Smooth muscle cell (in vitro differentiated cells): ENCODE measurements at regions not wholly inside any gene's neighbourhood (a gene's known extent, or its start where the extent isn't known, plus 50 kb on each side); places are given as distances from the start of the nearest gene placed in this dataset.

Experiments
- DNase-seq: peaks from one replicate; lab custom pipeline; 2025; ENCODE audit not compliant: unreplicated experiment; lab: John Stamatoyannopoulos, UW
- H2AFZ ChIP-seq: fragments of 200-600 bp; sonication (generic); 2 replicates; pipeline ENCODE4 v1.6.0; 2016; ENCODE audit warnings: antibody characterized with exemption, low read depth, mild to moderate bottlenecking
- H3F3A ChIP-seq: fragments of 200-600 bp; sonication (generic); 2 replicates; pipeline ENCODE4 v1.6.0; 2017; ENCODE audit warnings: antibody characterized with exemption, low read depth
- H3K27ac ChIP-seq: fragments of 200-600 bp; sonication (generic); 2 replicates; pipeline ENCODE4 v1.5.1; 2016; ENCODE audit warnings: low read depth, mild to moderate bottlenecking
- H3K27me3 ChIP-seq: fragments of 200-600 bp; sonication (generic); 2 replicates; pipeline ENCODE4 v1.6.1; 2016; ENCODE audit warnings: low read depth, mild to moderate bottlenecking
- H3K36me3 ChIP-seq: fragments of 200-600 bp; sonication (generic); 2 replicates; pipeline ENCODE4 v1.5.1; 2016; ENCODE audit warnings: low read depth
- H3K4me1 ChIP-seq: fragments of 200-600 bp; sonication (generic); 2 replicates; pipeline ENCODE4 v1.5.1; 2016; ENCODE audit warnings: low read depth
- H3K4me2 ChIP-seq: fragments of 200-600 bp; sonication (generic); 2 replicates; pipeline ENCODE4 v1.6.0; 2016; ENCODE audit warnings: mild to moderate bottlenecking
- H3K4me3 ChIP-seq: fragments of 200-600 bp; sonication (generic); 2 replicates; pipeline ENCODE4 v1.5.1; 2016; ENCODE audit warnings: mild to moderate bottlenecking
- H3K79me2 ChIP-seq: fragments of 200-600 bp; sonication (generic); 2 replicates; pipeline ENCODE4 v1.6.0; 2016; ENCODE audit warnings: low read depth, mild to moderate bottlenecking
- H3K9ac ChIP-seq: fragments of 200-600 bp; sonication (generic); 2 replicates; pipeline ENCODE4 v1.6.0; 2016; ENCODE audit warnings: low read depth
- H3K9me3 ChIP-seq: fragments of 200-600 bp; sonication (generic); replicated peaks from 2 replicates; pipeline ENCODE4 v1.5.1; 2016; ENCODE audit warnings: low read depth
- H4K20me1 ChIP-seq: fragments of 200-600 bp; sonication (generic); 2 replicates; pipeline ENCODE4 v1.6.0; 2016; ENCODE audit warnings: low read depth
- CTCF ChIP-seq: fragments of 200-600 bp; sonication (generic); IDR thresholded peaks from 2 replicates; pipeline ENCODE4 v1.5.1; 2017; ENCODE audit warnings: borderline replicate concordance, mild to moderate bottlenecking, antibody characterized with exemption; ENCODE audit not compliant: insufficient read depth, poor library complexity, severe bottlenecking
- WGBS: methylation state at CpG from one replicate; pipeline ENCODE4 v1.1.7; 2016; ENCODE audit warnings: low lambda C conversion rate; 5-methylcytosine and 5-hydroxymethylcytosine counted together

- Histone ChIP-seq H3K4me2 (no peak overlapping the region), H3K9me3 (no peaks in the 10 kb centered on the region), H3K4me3 (no peak overlapping the region), H4K20me1 (no peaks in the 10 kb centered on the region), H3K27ac (no peak overlapping the region), H3K36me3 (no peaks in the 10 kb centered on the region), H3K4me1 (no peaks in the 10 kb centered on the region), H3K9ac (no peak overlapping the region), H2AFZ (no peak overlapping the region), H3K79me2 (no peaks in the 10 kb centered on the region), H3K27me3 (peaks cover 3% of the 10 kb centered on the region), H3F3A (no peaks in the 10 kb centered on the region)
- 90% methylated on average over 11 of the region's 16 CpGs for WGBS
- DNase-seq = no peak
- no peak for TF ChIP-seq CTCF
Measured at GRCh38 chr13:111917901-111918300, 149.0 kb upstream of the SOX1 start.

DNA sequence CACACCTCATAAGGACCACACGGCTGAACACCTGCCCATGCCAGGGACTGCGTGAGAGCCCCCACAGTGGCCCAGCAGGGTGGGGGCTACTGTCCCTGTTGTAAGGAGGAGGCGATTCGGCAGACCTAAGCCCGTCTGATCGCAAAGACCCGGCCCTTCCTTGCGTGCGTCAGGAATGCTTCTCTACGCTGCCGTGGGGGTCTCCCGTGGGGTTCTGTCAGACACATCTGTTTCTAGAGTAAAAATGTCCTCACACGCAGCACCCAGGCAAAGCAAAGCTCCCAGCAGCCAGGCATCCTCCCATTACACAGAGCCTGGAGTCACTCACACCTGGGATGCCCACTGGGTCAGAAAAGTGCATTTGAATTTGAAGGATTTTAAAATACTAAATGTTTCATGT, 147.7 kb upstream of the SOX1 start:
- no peak for DNase-seq
- Histone ChIP-seq H3K9ac (no peak overlapping the region), H3K27me3 (peaks cover 3% of the 10 kb centered on the region), H3K27ac (no peak overlapping the region), H3K4me1 (no peaks in the 10 kb centered on the region), H4K20me1 (no peaks in the 10 kb centered on the region), H3K9me3 (no peaks in the 10 kb centered on the region), H2AFZ (no peak overlapping the region), H3K4me3 (no peak overlapping the region), H3F3A (no peaks in the 10 kb centered on the region), H3K4me2 (no peak overlapping the region), H3K36me3 (no peaks in the 10 kb centered on the region), H3K79me2 (no peaks in the 10 kb centered on the region)
- WGBS = 86% methylated on average over 9 of the region's 13 CpGs
- TF ChIP-seq CTCF = no peak

DNA sequence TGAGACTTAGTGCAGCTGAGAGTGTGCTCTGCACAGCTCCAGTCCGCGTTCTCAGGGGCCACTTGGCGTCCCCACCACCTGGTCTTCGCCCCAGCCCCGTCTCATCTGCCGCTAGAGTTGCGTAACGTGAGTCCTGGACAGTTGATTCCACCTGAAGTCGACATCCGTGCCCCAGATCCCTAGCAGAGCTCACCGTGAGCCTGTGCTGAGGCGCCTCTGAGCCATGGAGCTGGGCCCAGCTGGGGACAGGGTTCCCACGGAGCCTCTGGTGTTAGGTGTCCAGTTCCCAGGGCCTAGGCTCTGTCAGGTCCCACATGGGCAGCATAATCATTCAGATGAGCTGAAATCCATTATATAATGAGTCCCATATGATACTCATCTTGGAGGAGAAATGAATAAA, 147.1 kb upstream of the SOX1 start:
- H3K4me3 ChIP-seq = no peak overlapping the region
- H3K4me1 ChIP-seq = no peaks in the 10 kb centered on the region
- peaks cover 3% of the 10 kb centered on the region for H3K27me3 ChIP-seq
- H3F3A ChIP-seq = no peaks in the 10 kb centered on the region
- no peaks in the 10 kb centered on the region for H3K79me2 ChIP-seq
- H3K27ac ChIP-seq = no peak overlapping the region
- no peaks in the 10 kb centered on the region for H3K9me3 ChIP-seq
- 75% methylated on average over 13 of the region's 13 CpGs for WGBS
- no peak overlapping the region for H2AFZ ChIP-seq
- no peak for TF ChIP-seq CTCF
- H3K36me3 ChIP-seq = no peaks in the 10 kb centered on the region
- H3K4me2 ChIP-seq = no peak overlapping the region
- H4K20me1 ChIP-seq = no peaks in the 10 kb centered on the region
- H3K9ac ChIP-seq = no peak overlapping the region
- DNase-seq = no peak

DNA sequence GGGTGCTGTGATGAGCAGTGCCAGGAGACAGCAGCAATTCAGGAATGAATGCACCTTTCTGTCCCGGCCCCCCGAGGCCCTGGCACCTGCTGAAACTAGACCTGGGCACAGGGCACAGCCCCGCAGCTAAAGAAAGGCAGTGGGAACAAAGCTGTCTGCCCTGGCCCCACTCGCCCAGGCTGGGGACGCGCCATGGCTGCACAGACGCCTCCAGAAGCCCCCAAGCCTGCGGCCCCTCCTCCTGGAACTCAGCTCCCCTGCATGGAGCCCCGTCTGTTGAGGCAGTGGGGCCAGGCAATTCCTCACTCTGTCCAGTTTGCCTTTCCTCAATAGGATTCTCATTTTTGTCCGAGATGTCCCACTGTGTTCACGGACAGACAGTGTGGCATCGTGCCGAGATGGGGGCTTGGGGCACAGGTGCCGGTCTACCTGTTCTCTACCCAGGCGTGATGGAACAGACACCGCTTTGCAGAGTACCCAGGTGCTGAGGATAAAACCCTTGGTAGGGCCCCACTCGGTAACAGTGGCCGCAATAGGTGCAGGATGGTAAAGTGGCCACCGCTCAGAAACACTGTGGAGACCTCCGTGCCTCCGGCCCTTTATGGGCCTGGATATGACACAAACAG, 146.5 kb upstream of the SOX1 start:
- H3K79me2 ChIP-seq = no peaks in the 10 kb centered on the region
- no peak overlapping the region for H3K9ac ChIP-seq
- H3K27me3 ChIP-seq = peaks cover 3% of the 10 kb centered on the region
- no peak overlapping the region for H3K4me3 ChIP-seq
- no peak for DNase-seq
- no peak overlapping the region for H3K4me2 ChIP-seq
- no peaks in the 10 kb centered on the region for H4K20me1 ChIP-seq
- no peak overlapping the region for H3K27ac ChIP-seq
- TF ChIP-seq CTCF = no peak
- WGBS = 90% methylated on average over 21 of the region's 21 CpGs
- H3F3A ChIP-seq = no peaks in the 10 kb centered on the region
- H3K4me1 ChIP-seq = no peaks in the 10 kb centered on the region
- H3K36me3 ChIP-seq = no peaks in the 10 kb centered on the region
- H2AFZ ChIP-seq = no peak overlapping the region
- no peaks in the 10 kb centered on the region for H3K9me3 ChIP-seq
